ENCODE measurements at regions not wholly inside any gene's neighbourhood (a gene's known extent, or its start where the extent isn't known, plus 50 kb on each side); places are given as distances from the start of the nearest gene placed in this dataset.

DNA sequence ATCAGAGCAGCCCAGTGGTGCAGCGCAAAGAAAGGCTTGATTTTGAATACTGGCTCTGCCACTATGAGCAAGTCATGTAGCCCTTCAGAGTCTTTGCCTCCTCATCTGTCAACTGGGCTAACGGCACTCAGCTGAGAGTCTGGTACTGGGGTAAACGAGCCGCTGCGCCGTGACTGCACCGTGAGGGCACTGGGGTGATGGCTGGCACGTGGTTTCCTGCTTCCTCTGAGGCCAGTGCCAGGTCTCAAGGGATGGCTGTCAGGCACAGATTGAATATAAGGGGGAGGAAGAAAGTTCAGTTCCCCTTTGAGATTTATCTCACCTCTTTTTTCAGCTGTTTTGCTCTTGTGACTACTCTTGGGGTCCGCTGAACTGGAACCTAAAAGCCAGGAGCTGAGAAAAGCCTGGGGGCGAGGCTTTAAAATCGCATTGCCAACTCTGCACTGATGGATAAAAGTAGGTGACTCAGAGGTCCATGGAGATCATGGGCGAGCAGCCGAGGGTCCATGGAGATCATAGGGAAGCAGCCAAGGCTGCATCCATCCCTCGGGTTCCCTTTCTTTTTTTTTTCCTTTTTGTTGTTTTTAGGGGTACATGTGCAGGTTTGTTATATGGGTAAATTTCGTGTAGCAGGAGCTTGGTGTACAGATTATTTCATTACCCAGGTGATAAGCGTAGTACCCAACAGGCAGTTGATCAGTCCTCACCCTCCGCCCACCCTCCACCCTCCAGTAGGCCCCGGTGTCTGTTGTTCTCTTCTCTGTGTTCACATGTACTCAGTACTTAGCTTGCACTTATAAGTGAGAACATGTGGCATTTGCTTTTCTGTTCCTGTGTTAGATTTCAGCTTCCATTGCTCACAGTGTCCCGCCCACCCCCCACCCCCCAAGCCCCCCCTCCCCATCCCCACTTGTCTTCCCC, 114.3 kb downstream of the SPP2 start:
- TF ChIP-seq POLR2A (IDR thresholded peaks at IDR 0.05; ENCODE audit: low read depth, low read length) (no peak), POLR2AphosphoS5 (IDR thresholded peaks at IDR 0.05; ENCODE audit: low read depth, low read length) (no peak), TAF1 (IDR thresholded peaks at IDR 0.05; ENCODE audit: low read depth, low read length) (no peak), PAX5 (IDR thresholded peaks at IDR 0.05; ENCODE audit: insufficient read depth, low read length, severe bottlenecking) (no peak), POU2F2 (IDR thresholded peaks at IDR 0.05; ENCODE audit: low read depth, low read length) (no peak)
